HG03342 (cell line): ENCODE measurements at regions not wholly inside any gene's neighbourhood (a gene's known extent, or its start where the extent isn't known, plus 50 kb on each side); places are given as distances from the start of the nearest gene placed in this dataset.
"Not testable (repeated sequence)": the region's sequence is repeated elsewhere in the genome, so short reads cannot be mapped to it uniquely, and the experiment has no call there.

Source experiments
- ATAC-seq: cut with Tn5 transposase; IDR thresholded peaks from one replicate; pipeline ENCODE4 v1.9.1; 2021; ENCODE audit warnings: mild to moderate bottlenecking, moderate library complexity; ENCODE audit not compliant: unreplicated experiment

DNA sequence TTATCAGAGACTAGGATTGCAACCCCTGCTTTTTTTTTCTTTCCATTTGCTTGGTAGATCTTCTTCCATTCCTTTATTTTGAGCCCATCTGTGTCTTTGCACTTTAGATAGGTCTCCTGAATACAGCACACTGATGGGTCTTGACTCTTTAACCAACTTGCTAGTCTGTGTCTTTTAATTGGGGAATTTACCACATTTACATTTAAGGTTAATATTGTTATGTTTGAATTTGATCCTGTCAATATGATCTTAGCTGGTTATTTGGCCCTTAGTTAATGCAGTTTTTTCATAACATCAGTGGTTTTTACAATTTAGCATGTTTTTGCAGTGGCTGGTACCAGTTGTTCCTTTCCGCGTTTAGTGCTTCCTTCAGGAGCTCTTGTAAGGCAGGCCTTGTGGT is 437.2 kb downstream of the ARL4A start:
- not testable (repeated sequence) for ATAC-seq

- no peak for ATAC-seq
These were observed 438.9 kb downstream of the ARL4A start for GRCh38 chr7:13126347-13126746.

- no peak for ATAC-seq
These were observed 442.9 kb downstream of the ARL4A start for GRCh38 chr7:13130321-13130720.

DNA sequence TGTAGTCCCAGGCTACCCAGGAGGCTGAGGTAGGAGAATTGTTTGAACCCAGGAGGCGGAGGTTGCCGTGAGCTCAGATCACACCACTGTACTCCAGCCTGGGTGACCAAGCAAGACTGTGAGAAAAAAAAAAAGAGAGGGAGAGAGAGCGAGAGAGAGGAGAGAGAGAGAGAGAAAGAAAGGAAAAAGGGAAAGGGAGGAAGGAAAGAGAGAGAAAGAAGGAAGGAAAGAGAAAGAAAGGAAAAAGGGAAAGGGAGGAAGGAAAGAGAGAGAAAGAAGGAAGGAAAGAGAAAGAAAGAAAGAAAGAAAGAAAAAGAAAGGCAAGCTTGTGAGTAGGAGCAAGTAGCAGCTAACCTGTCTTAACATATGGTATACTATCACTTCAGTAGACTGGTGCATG is 443.5 kb downstream of the ARL4A start:
- ATAC-seq, result not testable (repeated sequence)

DNA sequence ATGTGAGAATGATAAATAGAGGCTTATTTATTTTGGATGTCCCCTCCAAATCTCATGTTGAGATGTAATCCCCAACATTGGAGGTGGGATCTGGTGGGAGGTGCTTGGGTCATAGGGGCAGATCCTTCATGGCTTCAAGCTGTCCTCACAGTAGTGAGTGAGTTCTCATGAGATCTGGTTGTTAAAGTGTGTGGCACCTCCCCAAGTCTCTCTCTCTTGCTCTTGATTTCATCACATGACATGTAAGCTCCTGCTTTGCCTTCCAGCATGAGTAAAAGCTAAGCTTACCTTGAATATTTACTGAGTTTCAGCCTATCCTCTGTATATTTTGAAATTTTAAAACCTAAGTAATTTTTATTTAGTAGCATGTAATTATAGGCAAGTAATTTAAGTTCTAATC is 444.9 kb downstream of the ARL4A start:
- ATAC-seq, result no peak

GRCh38 chr7:13136345-13136744 is 448.9 kb downstream of the ARL4A start:
- ATAC-seq, result not testable (repeated sequence)

DNA sequence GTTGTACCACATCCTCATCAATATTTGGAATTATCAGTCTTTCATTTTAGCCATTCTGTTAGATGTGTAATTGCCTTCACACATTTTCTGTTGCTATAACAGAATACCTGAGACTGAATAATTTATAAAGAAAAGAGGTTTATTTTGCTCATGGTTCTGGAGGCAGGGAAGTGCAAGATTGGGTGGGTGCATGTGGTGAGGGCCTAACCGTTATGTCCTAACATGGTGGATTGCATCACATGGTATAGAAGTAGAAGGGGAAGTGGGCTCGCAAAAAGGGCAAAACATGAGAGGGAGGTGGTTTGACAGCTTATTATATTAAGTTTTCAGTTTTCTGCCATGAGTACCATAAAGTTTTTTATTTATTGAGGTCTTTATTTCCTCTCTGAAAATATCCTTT is 452.0 kb downstream of the ARL4A start:
- ATAC-seq, result no peak

DNA sequence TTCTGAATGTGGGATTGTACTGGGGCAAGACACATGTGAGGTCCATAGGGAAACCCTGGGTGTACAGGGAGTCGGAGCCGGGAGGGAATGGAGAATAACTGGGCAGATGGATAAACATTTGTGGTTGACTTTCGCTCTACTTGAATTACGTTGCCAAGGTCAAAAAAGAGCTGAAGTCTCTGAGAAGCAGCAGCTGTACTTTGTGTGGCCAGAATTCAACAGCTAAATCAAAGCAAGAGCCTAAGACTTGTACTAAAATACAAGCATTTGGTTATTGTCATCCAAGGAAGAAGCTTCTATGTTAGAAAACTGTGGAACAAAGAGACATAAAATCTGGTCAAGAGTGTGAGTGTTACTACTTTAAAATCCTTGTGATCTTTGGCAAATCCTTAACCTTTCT is 457.2 kb downstream of the ARL4A start:
- ATAC-seq, result no peak

GRCh38 chr7:13148548-13148947 is 461.1 kb downstream of the ARL4A start:
- no peak for ATAC-seq

- ATAC-seq, result no peak
These were observed 464.5 kb downstream of the ARL4A start for GRCh38 chr7:13151978-13152377.

- no peak for ATAC-seq
These were observed 465.3 kb downstream of the ARL4A start for GRCh38 chr7:13152755-13153154.

DNA sequence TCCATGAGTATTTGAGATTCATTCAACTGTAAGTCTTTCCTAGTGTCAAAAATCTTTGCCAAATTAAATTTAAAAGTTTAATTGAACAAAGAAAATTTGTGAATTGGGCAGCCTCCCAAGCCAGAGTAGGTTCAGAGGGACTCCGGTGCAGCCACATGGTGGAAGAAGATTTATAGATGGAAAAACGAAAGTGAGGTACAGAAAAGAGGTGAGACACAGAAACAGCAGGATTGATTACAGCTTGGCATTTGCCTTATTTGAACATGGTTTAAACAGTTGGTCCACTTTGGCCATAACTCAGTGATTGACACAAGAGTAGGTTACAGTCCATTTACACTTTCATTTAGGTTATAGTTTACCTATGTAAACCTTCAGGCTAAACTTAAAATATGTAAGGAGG is 465.8 kb downstream of the ARL4A start:
- no peak for ATAC-seq

- no peak for ATAC-seq
These were observed 466.3 kb downstream of the ARL4A start for GRCh38 chr7:13153742-13154141.

- ATAC-seq, result no peak
These were observed 467.8 kb downstream of the ARL4A start for GRCh38 chr7:13155188-13155587.

GRCh38 chr7:13159003-13159402 is 471.6 kb downstream of the ARL4A start:
- ATAC-seq, result no peak

DNA sequence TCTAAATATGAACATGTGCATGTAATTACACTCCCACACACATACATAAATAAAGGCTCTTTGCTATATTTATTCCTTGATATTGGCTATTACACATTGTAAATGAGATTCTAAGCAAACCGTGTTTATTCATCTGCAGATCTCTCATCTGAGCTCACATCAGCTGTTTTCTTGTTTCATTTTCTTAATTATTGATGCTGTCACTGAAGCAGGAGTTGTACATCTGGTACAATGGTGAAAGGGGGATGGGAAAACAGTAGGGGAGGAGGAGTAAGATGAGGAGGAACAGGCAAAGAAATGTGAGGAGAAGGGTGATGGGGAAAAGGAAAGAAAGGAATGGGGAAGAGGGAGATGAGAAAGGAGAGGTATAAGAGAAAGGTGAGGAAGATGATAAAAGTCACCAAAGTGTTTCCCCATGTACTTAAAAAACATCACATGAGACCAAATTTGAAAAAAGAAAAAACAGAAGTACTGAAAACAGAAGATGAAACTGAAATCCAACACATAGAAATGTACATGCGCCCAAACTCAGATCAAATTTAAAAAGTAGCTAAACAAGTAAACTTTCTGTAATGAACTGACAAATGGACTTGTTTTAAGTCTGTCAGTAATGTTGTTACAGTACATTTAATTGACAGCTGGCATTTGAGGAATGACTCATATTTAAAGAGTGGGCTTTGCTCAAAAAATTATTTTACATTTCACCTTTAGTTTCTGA is 472.2 kb downstream of the ARL4A start:
- ATAC-seq, result no peak

- ATAC-seq, result no peak
These were observed 473.7 kb downstream of the ARL4A start for GRCh38 chr7:13161125-13161524.

DNA sequence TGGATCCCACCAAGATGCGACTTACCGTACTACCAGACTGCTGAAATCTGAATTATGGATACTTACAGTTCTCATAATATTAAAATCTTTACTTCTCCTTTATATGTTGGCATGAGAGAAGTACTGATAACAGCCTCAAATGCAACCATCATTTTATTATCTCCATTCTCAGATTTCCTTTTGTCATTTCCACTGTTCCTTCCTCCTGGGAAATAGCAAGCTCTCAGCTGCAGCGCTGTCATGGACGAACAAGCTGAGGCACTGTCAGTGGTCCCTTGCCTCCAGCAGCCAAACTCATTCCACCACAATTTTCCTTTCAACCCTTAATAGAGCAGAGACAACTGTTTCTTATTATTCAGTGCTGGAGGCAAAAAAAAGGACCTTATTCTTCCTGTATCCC is 478.4 kb downstream of the ARL4A start:
- no peak for ATAC-seq

GRCh38 chr7:13166801-13167200 is 479.4 kb downstream of the ARL4A start:
- ATAC-seq, result no peak

- no peak for ATAC-seq
These were observed 481.9 kb downstream of the ARL4A start for GRCh38 chr7:13169356-13169755.

GRCh38 chr7:13174991-13175390 is 487.6 kb downstream of the ARL4A start:
- no peak for ATAC-seq

DNA sequence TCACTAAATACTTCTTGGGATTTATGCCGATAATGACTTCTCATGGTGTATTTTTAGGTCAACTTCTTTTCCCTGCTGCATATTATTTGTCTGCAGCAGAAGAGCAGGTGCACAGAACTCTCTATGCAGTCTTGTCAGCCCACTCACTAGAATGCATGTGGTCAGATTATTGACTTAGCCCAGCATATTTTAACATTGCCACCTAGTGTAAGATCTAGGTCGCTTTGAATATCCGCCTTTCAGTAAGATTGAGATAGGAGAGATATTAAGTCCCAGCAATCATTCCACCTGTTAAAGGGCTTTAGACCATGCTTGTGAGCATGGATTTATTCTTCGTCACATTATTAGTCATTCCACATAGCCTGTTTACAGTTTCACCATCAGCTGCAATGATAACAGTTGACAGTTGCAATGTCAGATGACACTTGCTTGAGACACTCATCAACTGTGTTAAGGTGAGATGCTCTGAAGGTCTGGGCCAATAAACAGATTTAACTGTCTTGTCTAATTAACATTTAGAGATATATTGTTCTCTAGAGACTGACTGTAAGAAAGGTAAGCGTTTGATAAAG is 491.7 kb downstream of the ARL4A start:
- ATAC-seq, result no peak
